A673 (cell line): ENCODE measurements at regions not wholly inside any gene's neighbourhood (a gene's known extent, or its start where the extent isn't known, plus 50 kb on each side); places are given as distances from the start of the nearest gene placed in this dataset.

Source experiments
- BruUV-seq: library from RNA; stranded (reverse); fragments of 400-500 nt; replicated peaks from 2 replicates; lab custom pipeline; 2021; lab: Mats Ljungman, UMichigan
- CTCF ChIA-PET: fragments of 300-600 bp; sonication (Branson Sonifier 250); formaldehyde crosslinking; loops from one replicate; lab custom pipeline; 2022; ENCODE audit warnings: antibody characterized with exemption; lab: Charles Lee
- POLR2A ChIA-PET: fragments of 300-600 bp; sonication (Branson Sonifier 250); formaldehyde crosslinking; loops from one replicate; lab custom pipeline; 2022; ENCODE audit warnings: antibody characterized with exemption; ENCODE audit not compliant: low non-redundant PET; lab: Charles Lee
- DNase-seq: peaks from one replicate; pipeline ENCODE4 v3.0.0-alpha.2; 2015; ENCODE audit warnings: low spot score
- H3K27ac ChIP-seq: fragments of 200-600 bp; sonication (generic); 2 replicates; pipeline ENCODE4 v1.5.1; 2016; ENCODE audit warnings: mixed run types, low read depth, mild to moderate bottlenecking, mixed read lengths, antibody characterized with exemption, low read length; ENCODE audit not compliant: poor library complexity, severe bottlenecking
- H3K27me3 ChIP-seq: fragments of 200-600 bp; sonication (generic); replicated peaks from 2 replicates; pipeline ENCODE4 v1.6.1; 2017; ENCODE audit warnings: mixed run types, low read depth, mild to moderate bottlenecking, mixed read lengths, antibody characterized with exemption, low read length; ENCODE audit not compliant: insufficient read depth, poor library complexity
- H3K36me3 ChIP-seq: fragments of 200-600 bp; sonication (generic); 2 replicates; pipeline ENCODE4 v1.6.1; 2016; ENCODE audit warnings: mixed run types, mild to moderate bottlenecking, mixed read lengths, antibody characterized with exemption, low read length; ENCODE audit not compliant: insufficient read depth, poor library complexity, severe bottlenecking
- H3K4me1 ChIP-seq: fragments of 200-600 bp; sonication (generic); 2 replicates; pipeline ENCODE4 v1.6.1; 2017; ENCODE audit warnings: mixed run types, mild to moderate bottlenecking, mixed read lengths, antibody characterized with exemption, low read length; ENCODE audit not compliant: insufficient read depth, poor library complexity, severe bottlenecking
- H3K4me3 ChIP-seq: fragments of 200-600 bp; sonication (generic); 2 replicates; pipeline ENCODE4 v1.5.1; 2016; ENCODE audit warnings: low read depth, mixed run types, mild to moderate bottlenecking, mixed read lengths, low read length; ENCODE audit not compliant: poor library complexity, severe bottlenecking
- H3K9me3 ChIP-seq: fragments of 200-600 bp; sonication (generic); 2 replicates; pipeline ENCODE4 v1.6.1; 2016; ENCODE audit warnings: mixed run types, low read depth, mild to moderate bottlenecking, mixed read lengths, antibody characterized with exemption, low read length; ENCODE audit not compliant: poor library complexity, severe bottlenecking
- CTCF ChIP-seq: fragments of 300-800, 200-600 bp; sonication (generic); conservative IDR thresholded peaks from 2 replicates; pipeline ENCODE4 v1.5.1; 2017; ENCODE audit warnings: low read depth, mild to moderate bottlenecking, antibody characterized with exemption, low read length, moderate library complexity, mixed read lengths
- EZH2 ChIP-seq: fragments of 200-600 bp; sonication (generic); IDR thresholded peaks from 2 replicates; pipeline ENCODE4 v1.6.1; 2017; ENCODE audit warnings: borderline replicate concordance, low read depth, mild to moderate bottlenecking, mixed read lengths, antibody characterized with exemption, low read length; ENCODE audit not compliant: poor library complexity, severe bottlenecking
- intact Hi-C: fragments of 100-400 bp; cut with micrococcal nuclease; formaldehyde crosslinking; loops from one replicate; pipeline ENCODE4 v1.10.0; 2022; ENCODE audit not compliant: unreplicated experiment

- no peaks in the 10 kb centered on the region for H3K36me3 ChIP-seq
- CTCF ChIA-PET = interaction anchor here (0.7 kb wide), 1 partner anchor 803 kb away, joined by 6 read pairs; no protein-coding TSS in a partner anchor
- TF ChIP-seq CTCF (no peak), EZH2 (no peak)
- POLR2A ChIA-PET = no interaction called here
- BruUV-seq = no TSS peak
- H3K9me3 ChIP-seq = no peaks in the 10 kb centered on the region
- no peaks in the 10 kb centered on the region for H3K27me3 ChIP-seq
- no peak for DNase-seq
- no peak overlapping the region for H3K4me3 ChIP-seq
- intact Hi-C loops = no loop called here
- peaks cover 4% of the 10 kb centered on the region for H3K4me1 ChIP-seq
- no peak overlapping the region for H3K27ac ChIP-seq
Measured at GRCh38 chrX:39518476-39519029, 579.2 kb downstream of the BCOR start.

GRCh38 chrX:39519030-39519488 is 578.7 kb downstream of the BCOR start:
- Histone ChIP-seq H3K4me3 (no peak overlapping the region), H3K36me3 (no peaks in the 10 kb centered on the region), H3K27me3 (no peaks in the 10 kb centered on the region), H3K4me1 (peaks cover 4% of the 10 kb centered on the region), H3K9me3 (no peaks in the 10 kb centered on the region), H3K27ac (no peak overlapping the region)
- intact Hi-C loops = no loop called here
- BruUV-seq = no TSS peak
- POLR2A ChIA-PET = no interaction called here
- TF ChIP-seq EZH2 (no peak), CTCF (no peak)
- peak; percentile 46 for DNase-seq
- CTCF ChIA-PET = interaction anchor here (0.7 kb wide), 1 partner anchor 802 kb away, joined by 6 read pairs; no protein-coding TSS in a partner anchor

GRCh38 chrX:39519566-39520301 is 578.0 kb downstream of the BCOR start:
- TF ChIP-seq CTCF (no peak), EZH2 (no peak)
- Histone ChIP-seq H3K4me3 (no peak overlapping the region), H3K27ac (no peak overlapping the region), H3K4me1 (peaks cover 4% of the 10 kb centered on the region), H3K27me3 (no peaks in the 10 kb centered on the region), H3K9me3 (no peaks in the 10 kb centered on the region), H3K36me3 (no peaks in the 10 kb centered on the region)
- BruUV-seq = no TSS peak
- ChIA-PET CTCF (no interaction called here), POLR2A (no interaction called here)
- intact Hi-C loops = no loop called here
- DNase-seq = no peak
